IMR-90 (cell line): ENCODE measurements at regions not wholly inside any gene's neighbourhood (a gene's known extent, or its start where the extent isn't known, plus 50 kb on each side); places are given as distances from the start of the nearest gene placed in this dataset.
A peak's percentile ranks its signal among the peaks of the same experiment; 100 is the strongest.

ENCODE experiments used
- ATAC-seq: fragments of 200-7000 bp; cut with Tn5 transposase; 2 replicates; pipeline ENCODE4 v1.9.1; 2020; ENCODE audit warnings: low read depth, mild to moderate bottlenecking, moderate library complexity
- BruUV-seq: library from RNA; stranded (reverse); fragments of 400-500 nt; replicated peaks from 2 replicates; lab custom pipeline; 2021; lab: Mats Ljungman, UMichigan
- CTCF ChIA-PET: fragments of 300-600 bp; formaldehyde crosslinking; extraction: SDS; loops from one replicate; lab custom pipeline; 2021; ENCODE audit warnings: antibody characterized with exemption; lab: Yijun Ruan, JAX
- POLR2A ChIA-PET: fragments of 300-600 bp; sonication (Branson Sonifier 250); formaldehyde crosslinking; loops from one replicate; lab custom pipeline; 2022; ENCODE audit warnings: antibody characterized with exemption; ENCODE audit not compliant: unreplicated experiment; lab: Charles Lee
- DNase-seq: peaks from one replicate; pipeline ENCODE4 v3.0.0; 2013
- H2AFZ ChIP-seq: replicated peaks from 2 replicates; pipeline ENCODE3; 2013; ENCODE audit warnings: low read length, mild to moderate bottlenecking; ENCODE audit not compliant: poor library complexity
- H2AK5ac ChIP-seq: 2 replicates; pipeline ENCODE4 v1.6.1; 2013; ENCODE audit warnings: low read depth, low read length, inconsistent platforms
- H2AK9ac ChIP-seq: replicated peaks from 2 replicates; pipeline ENCODE3; 2013; ENCODE audit warnings: mild to moderate bottlenecking, low read depth, low read length, moderate library complexity; ENCODE audit not compliant: poor library complexity
- H2BK120ac ChIP-seq: 2 replicates; pipeline ENCODE4 v1.6.1; 2013; ENCODE audit warnings: low read depth, low read length, inconsistent platforms
- H2BK15ac ChIP-seq: 3 replicates; pipeline ENCODE4 v1.6.1; 2013; ENCODE audit warnings: low read depth, low read length, inconsistent platforms
- H2BK20ac ChIP-seq: 2 replicates; pipeline ENCODE4 v1.6.1; 2013; ENCODE audit warnings: low read depth, mild to moderate bottlenecking, inconsistent platforms, low read length, moderate library complexity
- H2BK5ac ChIP-seq: 2 replicates; pipeline ENCODE4 v1.6.1; 2013; ENCODE audit warnings: mild to moderate bottlenecking, low read depth, low read length, inconsistent platforms; ENCODE audit not compliant: poor library complexity, severe bottlenecking
- H3K14ac ChIP-seq: replicated peaks from 2 replicates; pipeline ENCODE4 v1.6.1; 2013; ENCODE audit warnings: low read depth, low read length, inconsistent platforms
- H3K18ac ChIP-seq: 2 replicates; pipeline ENCODE4 v1.6.1; 2013; ENCODE audit warnings: low read depth, low read length, control low read depth
- H3K23ac ChIP-seq: 2 replicates; pipeline ENCODE4 v1.6.1; 2013; ENCODE audit warnings: low read depth, low read length, inconsistent platforms
- H3K27ac ChIP-seq: 2 replicates; pipeline ENCODE4 v1.5.1; 2013; ENCODE audit warnings: mild to moderate bottlenecking, control low read depth, low read length; ENCODE audit not compliant: insufficient read depth
- H3K27me3 ChIP-seq: 2 replicates; pipeline ENCODE4 v1.6.1; 2013; ENCODE audit warnings: low read length; ENCODE audit not compliant: control insufficient read depth, insufficient read depth
- H3K36me3 ChIP-seq: 2 replicates; pipeline ENCODE4 v1.6.1; 2013; ENCODE audit warnings: low read length, mixed read lengths; ENCODE audit not compliant: control insufficient read depth, insufficient read depth
- H3K4ac ChIP-seq: 2 replicates; pipeline ENCODE4 v1.6.1; 2013; ENCODE audit warnings: low read depth, low read length, inconsistent platforms
- H3K4me1 ChIP-seq: 2 replicates; pipeline ENCODE4 v1.6.1; 2013; ENCODE audit warnings: low read length, mixed read lengths; ENCODE audit not compliant: control insufficient read depth, insufficient read depth
- H3K4me2 ChIP-seq: 2 replicates; pipeline ENCODE4 v1.6.1; 2013; ENCODE audit warnings: low read depth, mild to moderate bottlenecking, control low read depth, low read length, moderate library complexity
- H3K4me3 ChIP-seq: 2 replicates; pipeline ENCODE4 v1.5.1; 2013; ENCODE audit warnings: low read depth, mild to moderate bottlenecking, control low read depth, low read length, moderate library complexity; ENCODE audit not compliant: insufficient read depth
- H3K56ac ChIP-seq: 2 replicates; pipeline ENCODE4 v1.6.1; 2013; ENCODE audit warnings: low read length, inconsistent platforms; ENCODE audit not compliant: insufficient read depth; ENCODE audit errors: extremely low read depth
- H3K79me1 ChIP-seq, 2 experiments: 2 replicates each; pipeline ENCODE4 v1.6.1; 2013; ENCODE audit warnings: low read length in 2 of 2, inconsistent platforms in 1 of 2, low read depth in 1 of 2
- H3K9ac ChIP-seq: 2 replicates; pipeline ENCODE4 v1.6.1; 2013; ENCODE audit warnings: low read depth, low read length, control low read depth
- H3K9me1 ChIP-seq: 2 replicates; pipeline ENCODE4 v1.6.1; 2013; ENCODE audit warnings: low read length, inconsistent platforms; ENCODE audit not compliant: insufficient read depth
- H3K9me3 ChIP-seq: 2 replicates; pipeline ENCODE4 v1.6.1; 2013; ENCODE audit warnings: low read length; ENCODE audit not compliant: control insufficient read depth, insufficient read depth
- H4K20me1 ChIP-seq: 2 replicates; pipeline ENCODE4 v1.6.1; 2013; ENCODE audit warnings: low read length, inconsistent platforms; ENCODE audit not compliant: insufficient read depth
- H4K5ac ChIP-seq: 2 replicates; pipeline ENCODE4 v1.6.1; 2013; ENCODE audit warnings: mild to moderate bottlenecking, low read depth, low read length, control low read depth
- H4K8ac ChIP-seq, 2 experiments: 2 replicates each; pipeline ENCODE4 v1.6.1; 2013; ENCODE audit warnings: low read depth in 2 of 2, low read length in 2 of 2, control low read depth in 1 of 2, inconsistent platforms in 1 of 2
- H4K91ac ChIP-seq: 2 replicates; pipeline ENCODE4 v1.6.1; 2013; ENCODE audit warnings: low read depth, low read length, inconsistent platforms; ENCODE audit not compliant: insufficient read depth
- BHLHE40 ChIP-seq: fragments of 150-350 bp; IDR thresholded peaks from 2 replicates; pipeline ENCODE4 v1.6.1; 2016; ENCODE audit warnings: mild to moderate bottlenecking, low read depth, low read length
- CEBPB ChIP-seq: IDR thresholded peaks from 2 replicates; pipeline ENCODE4 v1.6.1; 2012; ENCODE audit warnings: low read depth, low read length, improper control_type of control experiment
- CHD1 ChIP-seq: IDR thresholded peaks from 2 replicates; pipeline ENCODE4 v1.6.1; 2012; ENCODE audit warnings: low read depth, low read length, improper control_type of control experiment
- FOS ChIP-seq: fragments of 150-350 bp; IDR thresholded peaks from 2 replicates; pipeline ENCODE4 v1.6.1; 2016; ENCODE audit warnings: low read depth, low read length
- MAFK ChIP-seq: IDR thresholded peaks from 2 replicates; pipeline ENCODE4 v1.6.1; 2012; ENCODE audit warnings: low read depth, low read length, improper control_type of control experiment
- MAZ ChIP-seq: IDR thresholded peaks from 2 replicates; pipeline ENCODE4 v1.6.1; 2012; ENCODE audit warnings: low read depth, mild to moderate bottlenecking, low read length, improper control_type of control experiment, moderate library complexity, borderline replicate concordance
- MXI1 ChIP-seq: IDR thresholded peaks from 2 replicates; pipeline ENCODE4 v1.6.1; 2012; ENCODE audit warnings: low read depth, mild to moderate bottlenecking, low read length, moderate library complexity, borderline replicate concordance
- NFE2L2 ChIP-seq: fragments of 150-350 bp; IDR thresholded peaks from 2 replicates; pipeline ENCODE4 v1.6.1; 2016; ENCODE audit warnings: low read depth, mild to moderate bottlenecking, low read length
- POLR2A ChIP-seq: IDR thresholded peaks from 2 replicates; pipeline ENCODE4 v1.6.1; 2012; ENCODE audit warnings: mild to moderate bottlenecking, low read depth, low read length
- RAD21 ChIP-seq: IDR thresholded peaks from 2 replicates; pipeline ENCODE4 v1.6.1; 2012; ENCODE audit warnings: low read length, improper control_type of control experiment
- RCOR1 ChIP-seq: IDR thresholded peaks from 2 replicates; pipeline ENCODE4 v1.6.1; 2012; ENCODE audit warnings: mild to moderate bottlenecking, low read length, improper control_type of control experiment; ENCODE audit not compliant: insufficient replicate concordance
- RFX5 ChIP-seq: IDR thresholded peaks from 2 replicates; pipeline ENCODE4 v1.8.0; 2012; ENCODE audit warnings: low read depth, mild to moderate bottlenecking, low read length, moderate library complexity
- SMC3 ChIP-seq: fragments of 150-350 bp; IDR thresholded peaks from 2 replicates; pipeline ENCODE4 v1.6.1; 2016; ENCODE audit warnings: low read depth, mild to moderate bottlenecking, antibody characterized with exemption, low read length, moderate library complexity
- WGBS, 2 experiments: methylation state at CpG; one replicate each; pipeline versions ENCODE4 v1.1.5 to v1.1.7; 2013; ENCODE audit warnings: missing lambda C conversion rate in 2 of 2; ENCODE audit not compliant: insufficient read length in 1 of 2; ENCODE audit errors: extremely low coverage in 2 of 2; 5-methylcytosine and 5-hydroxymethylcytosine counted together
- dilution Hi-C: fragments of 300-500 bp; cut with HindIII; formaldehyde crosslinking; loops from one replicate; pipeline ENCODE4 v1.14.3; 2018; ENCODE audit warnings: low sequenced_read_pairs; ENCODE audit not compliant: unreplicated experiment
- in situ Hi-C: fragments of 300-500 bp; cut with MboI; formaldehyde crosslinking; loops from 3 replicates; pipeline ENCODE4 v1.14.3; 2019; ENCODE audit warnings: low sequenced_read_pairs, inconsistent platforms, mixed read lengths
- intact Hi-C: fragments of 100-400 bp; cut with micrococcal nuclease; formaldehyde crosslinking; loops from 2 replicates; pipeline ENCODE4 v1.10.0; 2022
- TF ChIP-seq, protein P1 (sequence below): fragments of 150-350 bp; IDR thresholded peaks from 2 replicates; pipeline ENCODE4 v1.6.1; 2016; ENCODE audit warnings: low read depth, mild to moderate bottlenecking, low read length, moderate library complexity, borderline replicate concordance
- TF ChIP-seq, protein P2 (sequence below): conservative IDR thresholded peaks from 2 replicates; pipeline ENCODE4 v1.5.1; 2012; ENCODE audit warnings: mild to moderate bottlenecking, low read depth, low read length, improper control_type of control experiment
- TF ChIP-seq, protein P3 (sequence below): fragments of 150-350 bp; IDR thresholded peaks from 2 replicates; pipeline ENCODE4 v1.6.1; 2017; ENCODE audit warnings: mild to moderate bottlenecking, antibody characterized with exemption, low read length, low read depth

DNA sequence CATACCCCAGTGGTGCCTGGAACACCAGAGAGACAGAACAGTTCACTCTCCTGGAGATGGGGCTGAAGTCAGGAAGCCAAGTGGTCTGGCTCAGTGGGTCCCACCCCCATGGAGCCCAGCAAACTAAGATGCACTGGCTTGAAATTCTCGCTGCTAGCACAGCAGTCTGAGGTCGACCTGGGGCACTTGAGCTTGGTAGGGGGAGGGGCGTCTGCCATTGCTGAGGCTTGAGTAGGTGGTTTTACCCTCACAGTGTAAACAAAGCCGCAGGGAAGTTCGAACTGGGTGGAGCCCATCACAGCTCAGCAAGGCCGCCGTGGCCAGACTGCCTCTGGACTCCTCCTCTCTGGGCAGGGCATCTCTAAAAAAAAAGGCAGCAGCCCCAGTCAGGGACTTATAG lies 272.0 kb downstream of the KLF13 start:
- TF ChIP-seq, protein P1, sequence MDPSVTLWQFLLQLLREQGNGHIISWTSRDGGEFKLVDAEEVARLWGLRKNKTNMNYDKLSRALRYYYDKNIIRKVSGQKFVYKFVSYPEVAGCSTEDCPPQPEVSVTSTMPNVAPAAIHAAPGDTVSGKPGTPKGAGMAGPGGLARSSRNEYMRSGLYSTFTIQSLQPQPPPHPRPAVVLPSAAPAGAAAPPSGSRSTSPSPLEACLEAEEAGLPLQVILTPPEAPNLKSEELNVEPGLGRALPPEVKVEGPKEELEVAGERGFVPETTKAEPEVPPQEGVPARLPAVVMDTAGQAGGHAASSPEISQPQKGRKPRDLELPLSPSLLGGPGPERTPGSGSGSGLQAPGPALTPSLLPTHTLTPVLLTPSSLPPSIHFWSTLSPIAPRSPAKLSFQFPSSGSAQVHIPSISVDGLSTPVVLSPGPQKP, result no peak
- no peak for TF ChIP-seq POLR2A
- no peak for TF ChIP-seq RFX5
- TF ChIP-seq RAD21, result no peak
- no peak for TF ChIP-seq FOS
- no peak for TF ChIP-seq CEBPB
- TF ChIP-seq NFE2L2, result no peak
- no peak for TF ChIP-seq MAFK
- no peak for TF ChIP-seq RCOR1
- TF ChIP-seq SMC3, result no peak
- no peak for TF ChIP-seq BHLHE40
- TF ChIP-seq CHD1, result no peak
- TF ChIP-seq, protein P2, sequence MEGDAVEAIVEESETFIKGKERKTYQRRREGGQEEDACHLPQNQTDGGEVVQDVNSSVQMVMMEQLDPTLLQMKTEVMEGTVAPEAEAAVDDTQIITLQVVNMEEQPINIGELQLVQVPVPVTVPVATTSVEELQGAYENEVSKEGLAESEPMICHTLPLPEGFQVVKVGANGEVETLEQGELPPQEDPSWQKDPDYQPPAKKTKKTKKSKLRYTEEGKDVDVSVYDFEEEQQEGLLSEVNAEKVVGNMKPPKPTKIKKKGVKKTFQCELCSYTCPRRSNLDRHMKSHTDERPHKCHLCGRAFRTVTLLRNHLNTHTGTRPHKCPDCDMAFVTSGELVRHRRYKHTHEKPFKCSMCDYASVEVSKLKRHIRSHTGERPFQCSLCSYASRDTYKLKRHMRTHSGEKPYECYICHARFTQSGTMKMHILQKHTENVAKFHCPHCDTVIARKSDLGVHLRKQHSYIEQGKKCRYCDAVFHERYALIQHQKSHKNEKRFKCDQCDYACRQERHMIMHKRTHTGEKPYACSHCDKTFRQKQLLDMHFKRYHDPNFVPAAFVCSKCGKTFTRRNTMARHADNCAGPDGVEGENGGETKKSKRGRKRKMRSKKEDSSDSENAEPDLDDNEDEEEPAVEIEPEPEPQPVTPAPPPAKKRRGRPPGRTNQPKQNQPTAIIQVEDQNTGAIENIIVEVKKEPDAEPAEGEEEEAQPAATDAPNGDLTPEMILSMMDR, result no peak
- no peak for TF ChIP-seq MXI1
- TF ChIP-seq, protein P3, sequence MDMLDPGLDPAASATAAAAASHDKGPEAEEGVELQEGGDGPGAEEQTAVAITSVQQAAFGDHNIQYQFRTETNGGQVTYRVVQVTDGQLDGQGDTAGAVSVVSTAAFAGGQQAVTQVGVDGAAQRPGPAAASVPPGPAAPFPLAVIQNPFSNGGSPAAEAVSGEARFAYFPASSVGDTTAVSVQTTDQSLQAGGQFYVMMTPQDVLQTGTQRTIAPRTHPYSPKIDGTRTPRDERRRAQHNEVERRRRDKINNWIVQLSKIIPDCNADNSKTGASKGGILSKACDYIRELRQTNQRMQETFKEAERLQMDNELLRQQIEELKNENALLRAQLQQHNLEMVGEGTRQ, result no peak
- TF ChIP-seq MAZ, result no peak
- WGBS, 2 experiments, result 0% methylated on average over 2 of the region's 7 CpGs; no CpG with 5 or more reads in 1 of the 2 experiments
- intact Hi-C loops, result no loop called here
- Histone ChIP-seq H3K4me2 (no peak overlapping the region), H3K9me3 (no peaks in the 10 kb centered on the region), H4K5ac (peak overlapping the region; percentile 41; the same call in 1 of the 2 replicates), H3K4ac (peak overlapping the region; percentile 65), H2BK20ac (0 out of 2 replicates have a peak overlapping the region, but pooled peaks have one; percentile 35), H3K79me1 (no peaks in the 10 kb centered on the region), H3K27ac (no peak overlapping the region), H3K36me3 (no peaks in the 10 kb centered on the region), H3K18ac (peak overlapping the region; percentile 48; the same call in 1 of the 2 replicates), H3K56ac (no peak overlapping the region), H4K20me1 (no peaks in the 10 kb centered on the region), H3K23ac (no peak overlapping the region), H2AK9ac (no peak overlapping the region), H3K4me1 (peaks cover 7% of the 10 kb centered on the region), H3K27me3 (no peaks in the 10 kb centered on the region), H3K9ac (no peak overlapping the region), H2BK5ac (peak overlapping the region; percentile 39), H3K9me1 (no peaks in the 10 kb centered on the region), H4K8ac (peak overlapping the region in 1 of 2 experiments; percentile 42; a peak in 2 of 4 replicates), H2BK15ac (no peak overlapping the region), H2AFZ (peak overlapping the region; percentile 80), H3K4me3 (no peak overlapping the region), H2BK120ac (peak overlapping the region; percentile 54), H2AK5ac (no peak overlapping the region), H3K14ac (peak overlapping the region; percentile 51; the same call in 1 of the 2 replicates), H4K91ac (peak overlapping the region; percentile 55; the same call in 1 of the 2 replicates)
- dilution Hi-C loops, result no loop called here
- DNase-seq, result peak; percentile 36
- in situ Hi-C loops, result no loop called here
- ATAC-seq, result peak; percentile 97
- CTCF ChIA-PET, result no interaction called here
- POLR2A ChIA-PET, result no interaction called here
- BruUV-seq, result no TSS peak
